ENCODE measurements at regions not wholly inside any gene's neighbourhood (a gene's known extent, or its start where the extent isn't known, plus 50 kb on each side); places are given as distances from the start of the nearest gene placed in this dataset.
"Not testable (repeated sequence)": the region's sequence is repeated elsewhere in the genome, so short reads cannot be mapped to it uniquely, and the experiment has no call there.

GRCh38 chr10:57621466-57621865 lies 646.2 kb downstream of the IPMK start:
- no peak overlapping the region for H3K4me3 ChIP-seq (ENCODE audit: low read depth, low read length)

- no peak overlapping the region for H3K4me3 ChIP-seq (ENCODE audit: low read depth, low read length)
Measured at GRCh38 chr10:57605948-57606485, 661.7 kb downstream of the IPMK start.

GRCh38 chr10:57599440-57599839 lies 668.3 kb downstream of the IPMK start:
- H3K4me3 ChIP-seq (ENCODE audit: low read depth, low read length), result no peak overlapping the region

GRCh38 chr10:57593983-57594573 lies 673.6 kb downstream of the IPMK start:
- no peak overlapping the region for H3K4me3 ChIP-seq (ENCODE audit: low read depth, low read length)

- H3K4me3 ChIP-seq (ENCODE audit: low read depth, low read length), result no peak overlapping the region
Measured at GRCh38 chr10:57579926-57580325, 687.8 kb downstream of the IPMK start.

- no peak overlapping the region for H3K4me3 ChIP-seq (ENCODE audit: low read depth, low read length)
Measured at GRCh38 chr10:57562211-57562610, 705.5 kb downstream of the IPMK start.

GRCh38 chr10:57551774-57552173 lies 715.9 kb downstream of the IPMK start:
- not testable (repeated sequence) for H3K4me3 ChIP-seq (ENCODE audit: low read depth, low read length)

GRCh38 chr10:57535306-57535705 lies 732.4 kb downstream of the IPMK start:
- H3K4me3 ChIP-seq (ENCODE audit: low read depth, low read length), result no peak overlapping the region

GRCh38 chr10:57513637-57514036 lies 754.1 kb downstream of the IPMK start:
- H3K4me3 ChIP-seq (ENCODE audit: low read depth, low read length), result no peak overlapping the region

- no peak overlapping the region for H3K4me3 ChIP-seq (ENCODE audit: low read depth, low read length)
Measured at GRCh38 chr10:57507788-57508187, 759.9 kb downstream of the IPMK start.

GRCh38 chr10:57506414-57507094 lies 761.1 kb downstream of the IPMK start:
- no peak overlapping the region for H3K4me3 ChIP-seq (ENCODE audit: low read depth, low read length)

- no peak overlapping the region for H3K4me3 ChIP-seq (ENCODE audit: low read depth, low read length)
Measured at GRCh38 chr10:57494486-57494885, 773.2 kb downstream of the IPMK start.

- no peak overlapping the region for H3K4me3 ChIP-seq (ENCODE audit: low read depth, low read length)
Measured at GRCh38 chr10:57482259-57482658, 785.4 kb downstream of the IPMK start.

- no peak overlapping the region for H3K4me3 ChIP-seq (ENCODE audit: low read depth, low read length)
Measured at GRCh38 chr10:57472823-57473619, 794.7 kb downstream of the IPMK start.

- no peak overlapping the region for H3K4me3 ChIP-seq (ENCODE audit: low read depth, low read length)
Measured at GRCh38 chr10:57468894-57469432, 798.7 kb downstream of the IPMK start.

- H3K4me3 ChIP-seq (ENCODE audit: low read depth, low read length), result no peak overlapping the region
Measured at GRCh38 chr10:57465155-57465554, 802.5 kb downstream of the IPMK start.

- no peak overlapping the region for H3K4me3 ChIP-seq (ENCODE audit: low read depth, low read length)
Measured at GRCh38 chr10:57460540-57460939, 807.2 kb downstream of the IPMK start.

GRCh38 chr10:57457972-57458512 lies 809.7 kb downstream of the IPMK start:
- H3K4me3 ChIP-seq (ENCODE audit: low read depth, low read length), result no peak overlapping the region

- H3K4me3 ChIP-seq (ENCODE audit: low read depth, low read length), result no peak overlapping the region
Measured at GRCh38 chr10:57430376-57430775, 837.3 kb downstream of the IPMK start.

GRCh38 chr10:57420881-57421280 lies 846.8 kb downstream of the IPMK start:
- H3K4me3 ChIP-seq (ENCODE audit: low read depth, low read length), result no peak overlapping the region

GRCh38 chr10:57418476-57418875 lies 849.2 kb downstream of the IPMK start:
- no peak overlapping the region for H3K4me3 ChIP-seq (ENCODE audit: low read depth, low read length)

All from iPS-11a (cell line).